HEK293T (cell line): ENCODE measurements at regions not wholly inside any gene's neighbourhood (a gene's known extent, or its start where the extent isn't known, plus 50 kb on each side); places are given as distances from the start of the nearest gene placed in this dataset.

ENCODE experiments used
- CTCF ChIA-PET: fragments of 350-600 bp; formaldehyde crosslinking; extraction: SDS; loops from one replicate; lab custom pipeline; 2021; ENCODE audit warnings: antibody characterized with exemption, inconsistent platforms; lab: Yijun Ruan, JAX
- POLR2A ChIA-PET: fragments of 350-600 bp; formaldehyde crosslinking; extraction: SDS; loops from one replicate; lab custom pipeline; 2020; ENCODE audit warnings: antibody characterized with exemption, inconsistent platforms; lab: Yijun Ruan, JAX
- DNase-seq: peaks from one replicate; pipeline ENCODE4 v3.0.0; 2012; ENCODE audit warnings: mixed read lengths; ENCODE audit errors: extremely low spot score
- ARNT ChIP-seq: fragments of 450-650 bp; IDR thresholded peaks from 2 replicates; pipeline ENCODE4 v1.6.1; 2017; ENCODE audit warnings: mild to moderate bottlenecking
- BHLHE40 ChIP-seq: fragments of 450-650 bp; IDR thresholded peaks from 2 replicates; pipeline ENCODE4 v1.6.1; 2016; ENCODE audit warnings: mild to moderate bottlenecking, moderate library complexity, borderline replicate concordance
- CTBP1 ChIP-seq: fragments of 450-650 bp; IDR thresholded peaks from 2 replicates; pipeline ENCODE4 v1.6.1; 2016; ENCODE audit warnings: borderline replicate concordance
- ELF4 ChIP-seq: fragments of 450-650 bp; IDR thresholded peaks from 2 replicates; pipeline ENCODE4 v1.6.1; 2017; ENCODE audit warnings: antibody characterized with exemption
- FOXA1 ChIP-seq: fragments of 450-650 bp; IDR thresholded peaks from 2 replicates; pipeline ENCODE4 v1.6.1; 2016; ENCODE audit warnings: mild to moderate bottlenecking
- FOXK2 ChIP-seq: fragments of 450-650 bp; IDR thresholded peaks from 2 replicates; pipeline ENCODE4 v1.6.1; 2016; ENCODE audit warnings: mild to moderate bottlenecking
- FOXM1 ChIP-seq: fragments of 450-650 bp; IDR thresholded peaks from 2 replicates; pipeline ENCODE4 v1.6.1; 2017; ENCODE audit warnings: mild to moderate bottlenecking, borderline replicate concordance
- HDGF ChIP-seq: fragments of 450-650 bp; IDR thresholded peaks from 2 replicates; pipeline ENCODE4 v1.6.1; 2017; ENCODE audit warnings: antibody characterized with exemption, borderline replicate concordance
- L3MBTL2 ChIP-seq: fragments of 450-650 bp; conservative IDR thresholded peaks from 2 replicates; pipeline ENCODE4 v1.6.1; 2016; ENCODE audit warnings: mild to moderate bottlenecking
- LEF1 ChIP-seq: fragments of 450-650 bp; IDR thresholded peaks from 2 replicates; pipeline ENCODE4 v1.6.1; 2017; ENCODE audit warnings: mild to moderate bottlenecking, borderline replicate concordance
- NFRKB ChIP-seq: fragments of 450-650 bp; IDR thresholded peaks from 2 replicates; pipeline ENCODE4 v1.6.1; 2016; ENCODE audit warnings: mild to moderate bottlenecking, moderate library complexity
- PKNOX1 ChIP-seq: fragments of 450-650 bp; IDR thresholded peaks from 2 replicates; pipeline ENCODE4 v1.6.1; 2016
- SP1 ChIP-seq: fragments of 450-650 bp; IDR thresholded peaks from 2 replicates; pipeline ENCODE4 v1.6.1; 2017
- SUZ12 ChIP-seq: fragments of 450-650 bp; IDR thresholded peaks from 2 replicates; pipeline ENCODE4 v1.6.1; 2016; ENCODE audit warnings: mild to moderate bottlenecking
- TARDBP ChIP-seq: fragments of 450-650 bp; IDR thresholded peaks from 2 replicates; pipeline ENCODE4 v1.6.1; 2016
- ZNF384 ChIP-seq: fragments of 450-650 bp; IDR thresholded peaks from 2 replicates; pipeline ENCODE4 v1.6.1; 2016

- ChIA-PET POLR2A (no interaction called here), CTCF (interaction anchor here (0.6 kb wide), 1 partner anchor 17 kb away, joined by 3 read pairs; no protein-coding TSS in a partner anchor)
- TF ChIP-seq L3MBTL2 (no peak), BHLHE40 (no peak), SP1 (no peak), ARNT (no peak), PKNOX1 (no peak), FOXA1 (no peak), FOXM1 (no peak), ELF4 (no peak), FOXK2 (no peak), CTBP1 (no peak), NFRKB (no peak), LEF1 (no peak), HDGF (no peak), ZNF384 (no peak), TARDBP (no peak), SUZ12 (no peak)
- no peak for DNase-seq
Observed at GRCh38 chr11:126129727-126130671, 67.3 kb upstream of the CDON start.

- ChIA-PET CTCF (interaction anchor here (0.9 kb wide), 1 partner anchor 10 kb away, joined by 3 read pairs; no protein-coding TSS in a partner anchor), POLR2A (no interaction called here)
- DNase-seq = no peak
- TF ChIP-seq ELF4 (no peak), SP1 (no peak), TARDBP (no peak), L3MBTL2 (no peak), NFRKB (no peak), FOXK2 (no peak), FOXM1 (no peak), CTBP1 (no peak), PKNOX1 (no peak), LEF1 (no peak), HDGF (no peak), BHLHE40 (no peak), ARNT (no peak), ZNF384 (no peak), FOXA1 (no peak), SUZ12 (no peak)
Observed at GRCh38 chr11:126127898-126128297, 65.2 kb upstream of the CDON start.

- ChIA-PET CTCF (interaction anchor here (0.9 kb wide), 1 partner anchor 10 kb away, joined by 3 read pairs; no protein-coding TSS in a partner anchor), POLR2A (no interaction called here)
- TF ChIP-seq PKNOX1 (no peak), FOXM1 (no peak), FOXA1 (no peak), LEF1 (no peak), HDGF (no peak), FOXK2 (no peak), TARDBP (no peak), SUZ12 (no peak), ELF4 (no peak), CTBP1 (no peak), NFRKB (no peak), BHLHE40 (no peak), ARNT (no peak)
- no peak for DNase-seq
Observed at GRCh38 chr11:126127284-126127845, 64.7 kb upstream of the CDON start.

- POLR2A ChIA-PET = no interaction called here
- DNase-seq = no peak
- TF ChIP-seq FOXA1 = no peak
- TF ChIP-seq ELF4 = no peak
- TF ChIP-seq SUZ12 = no peak
- CTCF ChIA-PET = no interaction called here
Observed at GRCh38 chr11:126124231-126124661, 61.6 kb upstream of the CDON start.

GRCh38 chr11:126123686-126124085 is 61.0 kb upstream of the CDON start:
- ChIA-PET POLR2A (no interaction called here), CTCF (no interaction called here)

More at GRCh38 chr11:126123686-126124085, 61.0 kb upstream of the CDON start:
- DNase-seq = no peak
- TF ChIP-seq SP1 = no peak
- TF ChIP-seq ELF4 = no peak
- TF ChIP-seq ARNT = no peak
- TF ChIP-seq PKNOX1 = no peak
- no peak for TF ChIP-seq FOXA1
- no peak for TF ChIP-seq FOXM1
- no peak for TF ChIP-seq FOXK2
- TF ChIP-seq ZNF384 = no peak
- no peak for TF ChIP-seq L3MBTL2
- no peak for TF ChIP-seq CTBP1
- no peak for TF ChIP-seq SUZ12
